ENCODE measurements at regions not wholly inside any gene's neighbourhood (a gene's known extent, or its start where the extent isn't known, plus 50 kb on each side); places are given as distances from the start of the nearest gene placed in this dataset.
"Not testable (repeated sequence)": the region's sequence is repeated elsewhere in the genome, so short reads cannot be mapped to it uniquely, and the experiment has no call there.

DNA sequence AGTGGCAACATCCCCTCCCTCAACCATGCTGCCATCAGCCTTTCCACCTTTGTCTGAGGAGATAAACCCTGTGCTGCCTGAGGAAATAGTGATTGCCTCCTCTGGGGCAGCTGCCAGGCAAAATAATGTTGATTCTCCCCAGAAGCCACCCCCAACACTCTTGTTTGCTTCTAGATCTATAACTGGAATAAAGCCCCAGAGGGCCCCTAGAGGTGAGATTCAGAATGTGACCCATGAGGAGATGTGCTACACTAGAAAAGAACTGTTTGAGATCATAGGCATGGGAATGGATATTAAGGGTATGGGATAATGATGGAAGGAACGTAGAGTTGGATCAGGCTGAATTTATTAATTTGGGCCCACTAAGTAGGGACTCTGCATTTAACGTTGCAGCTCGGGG is 116.3 kb upstream of the RMP24 start:
- TF ChIP-seq, protein P1, sequence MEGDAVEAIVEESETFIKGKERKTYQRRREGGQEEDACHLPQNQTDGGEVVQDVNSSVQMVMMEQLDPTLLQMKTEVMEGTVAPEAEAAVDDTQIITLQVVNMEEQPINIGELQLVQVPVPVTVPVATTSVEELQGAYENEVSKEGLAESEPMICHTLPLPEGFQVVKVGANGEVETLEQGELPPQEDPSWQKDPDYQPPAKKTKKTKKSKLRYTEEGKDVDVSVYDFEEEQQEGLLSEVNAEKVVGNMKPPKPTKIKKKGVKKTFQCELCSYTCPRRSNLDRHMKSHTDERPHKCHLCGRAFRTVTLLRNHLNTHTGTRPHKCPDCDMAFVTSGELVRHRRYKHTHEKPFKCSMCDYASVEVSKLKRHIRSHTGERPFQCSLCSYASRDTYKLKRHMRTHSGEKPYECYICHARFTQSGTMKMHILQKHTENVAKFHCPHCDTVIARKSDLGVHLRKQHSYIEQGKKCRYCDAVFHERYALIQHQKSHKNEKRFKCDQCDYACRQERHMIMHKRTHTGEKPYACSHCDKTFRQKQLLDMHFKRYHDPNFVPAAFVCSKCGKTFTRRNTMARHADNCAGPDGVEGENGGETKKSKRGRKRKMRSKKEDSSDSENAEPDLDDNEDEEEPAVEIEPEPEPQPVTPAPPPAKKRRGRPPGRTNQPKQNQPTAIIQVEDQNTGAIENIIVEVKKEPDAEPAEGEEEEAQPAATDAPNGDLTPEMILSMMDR (IDR thresholded peaks at IDR 0.05; ENCODE audit: borderline replicate concordance, insufficient read depth, low read depth, low read length), result no peak
- no peak overlapping the region for H3K4me3 ChIP-seq (ENCODE audit: low read depth, low read length)

DNA sequence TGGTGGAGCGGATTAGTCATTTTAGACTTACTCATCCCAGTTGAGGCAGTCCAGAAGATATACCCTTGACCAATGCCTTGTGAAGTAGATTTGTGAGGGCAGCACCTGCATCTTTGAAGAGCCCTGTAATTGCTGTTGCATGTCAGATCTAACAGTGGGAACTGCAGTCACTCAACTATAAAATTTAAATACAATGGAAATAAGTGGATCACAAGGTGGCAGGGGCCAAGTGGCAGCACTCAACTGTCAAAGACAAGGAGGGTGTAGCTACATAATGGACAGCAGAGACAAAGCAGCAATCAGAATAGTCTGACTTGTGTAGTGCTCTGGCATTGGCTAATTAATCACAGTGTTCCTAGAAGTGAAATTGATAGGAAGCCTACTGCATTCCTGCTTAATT is 115.8 kb upstream of the RMP24 start:
- not testable (repeated sequence) for H3K4me3 ChIP-seq (ENCODE audit: low read depth, low read length)

DNA sequence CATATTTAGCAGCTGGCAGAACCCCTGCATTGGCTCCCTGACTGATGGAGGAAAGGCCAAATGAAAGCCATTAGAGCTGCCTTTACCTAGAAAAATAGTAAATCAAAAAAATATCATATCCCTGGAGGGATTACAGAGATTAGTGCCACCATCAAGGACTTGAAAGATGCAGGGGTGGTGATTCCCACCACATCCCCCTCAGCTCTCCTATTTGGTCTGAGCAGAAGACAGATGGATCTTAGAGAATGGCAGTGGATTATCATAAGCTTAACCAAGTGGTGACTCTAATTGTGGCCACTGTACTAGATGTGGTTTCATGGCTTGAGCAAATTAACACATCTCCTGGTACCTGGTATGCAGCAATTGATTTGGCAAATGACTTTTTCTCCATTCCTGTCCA is 114.9 kb upstream of the RMP24 start:
- not testable (repeated sequence) for H3K4me3 ChIP-seq (ENCODE audit: low read depth, low read length)

DNA sequence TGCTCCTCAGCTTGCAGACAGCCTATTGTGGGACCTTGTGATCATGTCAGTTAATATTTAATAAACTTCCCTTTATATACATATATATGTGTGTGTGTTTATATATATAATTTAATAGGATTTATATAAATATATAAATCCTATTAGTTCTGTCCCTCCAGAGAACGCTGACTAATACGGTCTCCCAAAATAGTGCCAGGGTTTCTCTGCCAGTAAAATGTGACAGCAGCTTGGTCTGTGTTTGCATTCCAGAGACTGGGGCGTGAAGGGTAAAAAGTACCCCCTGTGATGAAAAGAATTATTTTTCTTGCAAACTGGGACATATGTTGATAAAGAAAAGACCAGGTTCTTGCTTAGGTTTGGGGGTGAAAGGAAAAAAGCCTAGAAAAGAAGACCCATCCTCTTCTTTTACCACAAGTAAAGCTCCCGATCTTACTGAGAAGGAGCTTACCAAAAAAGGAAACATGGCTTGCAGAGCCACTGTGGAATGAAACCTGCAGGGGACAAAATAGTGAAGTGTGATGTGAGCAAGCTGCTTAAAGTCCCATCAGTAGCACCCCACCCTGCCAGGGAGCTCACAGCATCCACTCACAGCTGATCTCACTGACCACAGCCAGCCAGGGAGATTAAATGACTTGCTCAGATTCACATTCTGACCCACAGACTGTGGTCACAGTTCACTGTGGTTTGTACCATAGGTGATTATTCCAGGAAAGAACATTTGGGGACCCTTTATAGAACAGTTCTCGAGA is 110.9 kb upstream of the RMP24 start:
- no peak overlapping the region for H3K4me3 ChIP-seq (ENCODE audit: low read depth, low read length)
- TF ChIP-seq, protein P1 (IDR thresholded peaks at IDR 0.05; ENCODE audit: borderline replicate concordance, insufficient read depth, low read depth, low read length), result no peak

DNA sequence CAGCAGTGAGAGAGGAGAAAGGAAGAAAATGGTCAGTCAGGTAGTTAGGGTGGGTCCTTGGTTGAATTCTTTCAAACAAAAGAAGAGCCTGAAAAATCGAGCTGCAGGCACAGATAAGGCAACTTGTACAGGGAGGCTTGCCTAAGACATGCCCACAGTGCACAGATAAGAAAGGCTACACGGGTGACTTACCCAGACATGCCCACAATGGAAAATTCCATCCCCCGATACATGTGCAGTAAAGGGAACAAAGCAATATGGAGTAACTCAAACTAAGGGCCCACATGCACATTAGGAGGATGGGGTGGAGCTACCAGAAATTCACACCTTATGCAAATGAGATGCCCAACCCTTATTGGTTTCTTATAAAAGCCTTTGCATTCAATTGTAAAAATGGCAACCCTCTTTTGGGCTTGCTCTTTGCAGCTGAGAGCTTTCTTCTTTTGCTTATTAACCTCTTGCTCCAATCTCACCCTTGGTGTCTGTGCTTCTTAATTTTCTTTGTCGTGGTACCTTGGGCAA is 110.3 kb upstream of the RMP24 start:
- TF ChIP-seq, protein P1 (IDR thresholded peaks at IDR 0.05; ENCODE audit: borderline replicate concordance, insufficient read depth, low read depth, low read length), result no peak
- H3K4me3 ChIP-seq (ENCODE audit: low read depth, low read length), result no peak overlapping the region

DNA sequence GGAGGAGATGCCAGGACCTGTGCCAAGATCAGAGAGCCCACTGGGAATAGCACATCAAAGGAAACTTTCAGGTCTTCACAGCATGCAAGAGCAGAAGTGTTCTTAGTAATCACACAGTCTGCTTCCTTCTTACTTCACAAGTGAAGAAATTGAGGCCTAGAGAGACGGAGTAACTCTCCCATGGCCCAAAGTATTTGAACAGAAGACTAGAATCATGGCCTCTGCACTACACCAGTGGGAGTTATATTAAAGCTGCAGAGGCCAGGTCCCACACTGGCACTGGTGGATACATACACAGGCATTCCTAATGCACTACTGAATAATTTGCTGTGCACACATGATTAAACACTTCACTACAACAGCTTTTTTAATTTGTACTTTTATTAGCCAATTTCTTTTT is 107.6 kb upstream of the RMP24 start:
- TF ChIP-seq, protein P1 (IDR thresholded peaks at IDR 0.05; ENCODE audit: borderline replicate concordance, insufficient read depth, low read depth, low read length), result no peak
- no peak overlapping the region for H3K4me3 ChIP-seq (ENCODE audit: low read depth, low read length)

DNA sequence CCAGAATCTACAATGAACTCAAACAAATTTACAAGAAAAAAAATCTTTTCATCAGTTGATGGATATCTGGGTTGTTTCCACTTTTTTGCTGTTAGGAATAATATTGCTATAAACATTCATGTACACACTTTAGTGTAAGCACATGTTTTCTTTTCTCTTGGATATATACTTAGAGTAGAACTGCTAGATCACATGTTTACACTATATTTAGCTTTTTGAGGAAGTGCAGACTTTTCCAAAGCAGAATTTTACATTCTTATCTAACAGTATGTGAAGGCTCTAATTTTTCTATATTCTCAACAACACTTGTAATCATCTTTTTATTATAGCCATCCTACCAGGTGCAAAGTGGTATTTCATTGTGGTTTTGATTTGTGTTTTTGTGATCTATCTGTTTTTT is 103.6 kb upstream of the RMP24 start:
- no peak overlapping the region for H3K4me3 ChIP-seq (ENCODE audit: low read depth, low read length)
- TF ChIP-seq, protein P1 (IDR thresholded peaks at IDR 0.05; ENCODE audit: borderline replicate concordance, insufficient read depth, low read depth, low read length), result no peak

DNA sequence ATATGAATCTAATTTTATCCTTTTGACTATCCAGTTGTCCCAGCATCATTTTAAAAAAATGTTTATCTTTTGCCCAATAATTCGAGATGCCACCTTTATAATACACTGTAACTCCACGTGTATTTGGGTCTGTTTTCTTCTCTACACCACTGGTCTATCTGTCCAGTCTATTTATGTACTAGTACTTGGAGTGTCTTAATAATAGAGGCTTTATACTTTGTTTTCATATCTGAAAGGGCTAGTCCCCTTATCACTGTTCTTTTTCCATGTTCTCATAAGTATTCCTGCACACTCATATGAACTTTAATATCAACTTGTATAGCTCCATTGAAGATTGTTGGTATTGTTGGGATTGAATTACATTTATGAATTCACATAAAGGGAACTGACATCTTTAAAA is 101.1 kb upstream of the RMP24 start:
- TF ChIP-seq, protein P1 (IDR thresholded peaks at IDR 0.05; ENCODE audit: borderline replicate concordance, insufficient read depth, low read depth, low read length), result no peak
- no peak overlapping the region for H3K4me3 ChIP-seq (ENCODE audit: low read depth, low read length)
